H1 (cell line): ENCODE measurements at regions not wholly inside any gene's neighbourhood (a gene's known extent, or its start where the extent isn't known, plus 50 kb on each side); places are given as distances from the start of the nearest gene placed in this dataset.
"Not testable (repeated sequence)": the region's sequence is repeated elsewhere in the genome, so short reads cannot be mapped to it uniquely, and the experiment has no call there.

ENCODE experiments used
- CTCF ChIA-PET: fragments of 300-600 bp; sonication (Branson Sonifier 250); formaldehyde crosslinking; loops from one replicate; lab custom pipeline; 2021; ENCODE audit not compliant: partially characterized antibody; lab: Charles Lee
- POLR2A ChIA-PET: fragments of 300-600 bp; sonication (Branson Sonifier 250); formaldehyde crosslinking; loops from one replicate; lab custom pipeline; 2021; ENCODE audit warnings: inconsistent platforms; ENCODE audit not compliant: partially characterized antibody; lab: Charles Lee
- DNase-seq, 2 experiments: peaks; one replicate each; pipeline versions ENCODE4 v3.0.0 to v3.0.0-alpha.2; 2010 to 2022; ENCODE audit warnings: low spot score in 2 of 2, low read depth in 1 of 2, mixed read lengths in 1 of 2
- FAIRE-seq: peaks from 2 replicates; lab custom pipeline; 2011; peaks lifted over from hg19 to GRCh38; lab: Jason Lieb, UNC
- H2AFZ ChIP-seq: 2 replicates; pipeline ENCODE4 v1.8.1; 2012; ENCODE audit warnings: low read length, inconsistent platforms
- H2AK5ac ChIP-seq: 2 replicates; pipeline ENCODE4 v1.6.1; 2013; ENCODE audit warnings: low read depth, low read length
- H2BK120ac ChIP-seq: replicated peaks from 2 replicates; pipeline ENCODE3; 2013; ENCODE audit warnings: low read depth, low read length, inconsistent platforms
- H2BK12ac ChIP-seq: 2 replicates; pipeline ENCODE4 v1.6.1; 2013; ENCODE audit warnings: low read depth, low read length
- H2BK15ac ChIP-seq: 2 replicates; pipeline ENCODE4 v1.6.1; 2013; ENCODE audit warnings: low read length
- H2BK20ac ChIP-seq: 2 replicates; pipeline ENCODE4 v1.6.1; 2013; ENCODE audit warnings: low read length
- H2BK5ac ChIP-seq: 2 replicates; pipeline ENCODE4 v1.6.1; 2013; ENCODE audit warnings: low read depth, low read length
- H3K14ac ChIP-seq: 2 replicates; pipeline ENCODE4 v1.6.1; 2013; ENCODE audit warnings: inconsistent platforms; ENCODE audit not compliant: insufficient read length
- H3K18ac ChIP-seq: 2 replicates; pipeline ENCODE4 v1.6.1; 2013; ENCODE audit warnings: low read length; ENCODE audit errors: extremely low read depth
- H3K23ac ChIP-seq: 2 replicates; pipeline ENCODE4 v1.6.1; 2013; ENCODE audit warnings: inconsistent platforms; ENCODE audit not compliant: insufficient read length
- H3K23me2 ChIP-seq: 2 replicates; pipeline ENCODE4 v1.6.1; 2013; ENCODE audit warnings: low read depth, low read length
- H3K27ac ChIP-seq: 2 replicates; pipeline ENCODE4 v1.6.1; 2011; ENCODE audit warnings: low read depth, low read length, inconsistent platforms
- H3K27me3 ChIP-seq, 4 experiments: replicated peaks in 1 of 4; 1 replicate in 1 of 4; 2 replicates in 3 of 4; pipeline versions ENCODE4 v1.6.1 to v1.8.1; 2011 to 2013; ENCODE audit warnings: low read length in 3 of 4, mild to moderate bottlenecking in 3 of 4, inconsistent platforms in 2 of 4, mixed read lengths in 2 of 4, moderate library complexity in 1 of 4; ENCODE audit not compliant: control insufficient read depth in 3 of 4, insufficient read depth in 3 of 4; ENCODE audit errors: extremely low read depth in 1 of 4
- H3K36me3 ChIP-seq, 4 experiments: 2 replicates each; pipeline versions ENCODE4 v1.6.1 to v1.8.1; 2011 to 2013; ENCODE audit warnings: mild to moderate bottlenecking in 4 of 4, low read length in 3 of 4, moderate library complexity in 2 of 4, control low read depth in 1 of 4, inconsistent platforms in 1 of 4; ENCODE audit not compliant: insufficient read depth in 4 of 4, control insufficient read depth in 2 of 4
- H3K4ac ChIP-seq: replicated peaks from 2 replicates; pipeline ENCODE3; 2013; ENCODE audit warnings: low read length, low read depth, mixed read lengths, inconsistent platforms; ENCODE audit not compliant: insufficient read length
- H3K4me1 ChIP-seq, 4 experiments: replicated peaks in 1 of 4; 1 replicate in 1 of 4; 2 replicates in 3 of 4; pipeline versions ENCODE4 v1.6.1 to v1.8.1; 2011 to 2013; ENCODE audit warnings: low read length in 3 of 4, inconsistent platforms in 2 of 4, mixed read lengths in 1 of 4; ENCODE audit not compliant: insufficient read depth in 4 of 4, control insufficient read depth in 3 of 4
- H3K4me2 ChIP-seq, 2 experiments: 2 replicates each; pipeline versions ENCODE4 v1.6.1 to v1.8.1; 2011 to 2013; ENCODE audit warnings: low read depth in 2 of 2, low read length in 2 of 2, control low read depth in 1 of 2, inconsistent platforms in 1 of 2, mild to moderate bottlenecking in 1 of 2; ENCODE audit not compliant: insufficient read depth in 1 of 2
- H3K4me3 ChIP-seq, 4 experiments: fragments of 200-600, 300-600 bp in 1 of 4; sonication (generic), shearing (Covaris generic), sonication (Bioruptor Twin) in 1 of 4; 2 replicates each; pipeline versions ENCODE4 v1.5.1 to v1.8.1; 2011 to 2016; ENCODE audit warnings: low read length in 4 of 4, low read depth in 3 of 4, control low read depth in 2 of 4, inconsistent platforms in 2 of 4, mild to moderate bottlenecking in 2 of 4, mixed read lengths in 1 of 4, moderate library complexity in 1 of 4; ENCODE audit not compliant: insufficient read depth in 2 of 4; ENCODE audit errors: extremely low read depth in 1 of 4
- H3K56ac ChIP-seq: replicated peaks from 2 replicates; pipeline ENCODE3; 2013; ENCODE audit warnings: low read depth, mild to moderate bottlenecking, mixed read lengths, low read length, inconsistent platforms; ENCODE audit not compliant: insufficient read length
- H3K79me1 ChIP-seq: 2 replicates; pipeline ENCODE4 v1.6.1; 2013; ENCODE audit warnings: low read depth, low read length, control low read depth
- H3K79me2 ChIP-seq, 2 experiments: 2 replicates each; pipeline versions ENCODE4 v1.6.1 to v1.8.1; 2012 to 2013; ENCODE audit warnings: low read length in 2 of 2, mild to moderate bottlenecking in 2 of 2, inconsistent platforms in 1 of 2; ENCODE audit not compliant: insufficient read depth in 2 of 2, control insufficient read depth in 1 of 2
- H3K9ac ChIP-seq, 4 experiments: replicated peaks in 1 of 4; 1 replicate in 1 of 4; 2 replicates in 3 of 4; pipeline versions ENCODE4 v1.6.1 to v1.8.1; 2011 to 2013; ENCODE audit warnings: low read depth in 3 of 4, low read length in 3 of 4, control low read depth in 2 of 4, mild to moderate bottlenecking in 2 of 4, moderate library complexity in 2 of 4, inconsistent platforms in 1 of 4; ENCODE audit errors: extremely low read depth in 1 of 4
- H3K9me3 ChIP-seq, 2 experiments: 2 replicates each; pipeline versions ENCODE4 v1.6.1 to v1.8.1; 2012 to 2013; ENCODE audit warnings: mild to moderate bottlenecking in 2 of 2, moderate library complexity in 2 of 2, control low read depth in 1 of 2, inconsistent platforms in 1 of 2, low read depth in 1 of 2, low read length in 1 of 2, mixed read lengths in 1 of 2; ENCODE audit not compliant: insufficient read depth in 2 of 2
- H4K20me1 ChIP-seq, 2 experiments: replicated peaks in 1 of 2; 2 replicates each; pipeline versions ENCODE3 to v1.8.1; 2011 to 2013; ENCODE audit warnings: inconsistent platforms in 2 of 2, low read length in 2 of 2, mild to moderate bottlenecking in 1 of 2; ENCODE audit not compliant: insufficient read depth in 2 of 2, control insufficient read depth in 1 of 2
- H4K5ac ChIP-seq: 2 replicates; pipeline ENCODE4 v1.6.1; 2013; ENCODE audit warnings: low read length, low read depth, mixed read lengths, inconsistent platforms; ENCODE audit not compliant: insufficient read length
- H4K8ac ChIP-seq: 2 replicates; pipeline ENCODE4 v1.8.0; 2013; ENCODE audit warnings: mild to moderate bottlenecking, moderate library complexity, low read length, inconsistent platforms; ENCODE audit not compliant: insufficient read depth; ENCODE audit errors: extremely low read depth
- H4K91ac ChIP-seq: replicated peaks from 2 replicates; pipeline ENCODE3; 2013; ENCODE audit warnings: low read length, mixed read lengths, inconsistent platforms; ENCODE audit not compliant: insufficient read length
- WGBS, 2 experiments: shearing (Covaris generic) in 1 of 2; methylation state at CpG; one replicate each; pipeline versions ENCODE4 v1.1.6 to v1.1.7; 2013 to 2015; ENCODE audit warnings: low lambda C conversion rate in 2 of 2, mixed read lengths in 2 of 2, inconsistent platforms in 1 of 2, low coverage in 1 of 2, missing lambda C conversion rate in 1 of 2; ENCODE audit not compliant: insufficient replicate concordance in 2 of 2, insufficient coverage in 1 of 2, insufficient read length in 1 of 2; ENCODE audit errors: extremely low coverage in 1 of 2, missing lambda C conversion rate in 1 of 2; 5-methylcytosine and 5-hydroxymethylcytosine counted together

DNA sequence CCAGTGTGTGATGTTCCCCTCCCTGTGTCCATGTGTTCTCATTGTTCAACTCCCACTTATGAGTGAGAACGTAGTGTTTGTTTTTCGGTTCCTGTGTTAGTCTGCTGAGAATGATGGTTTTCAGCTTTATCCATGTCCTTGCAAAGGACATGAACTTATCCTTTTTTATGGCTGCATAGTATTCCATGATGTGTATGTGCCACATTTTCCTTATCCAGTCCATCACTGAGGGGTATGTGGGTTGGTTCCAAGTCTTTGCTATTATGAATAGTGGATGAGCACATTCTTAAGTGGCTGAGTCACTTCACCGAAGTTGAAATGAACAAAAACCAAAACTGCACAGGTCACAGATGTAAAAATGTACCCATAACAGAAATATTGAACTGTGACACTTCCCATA lies 157.5 kb downstream of the LEPR start:
- H3K23me2 ChIP-seq, POLR2A ChIA-PET, H3K27me3 ChIP-seq, H2BK20ac ChIP-seq, H3K4me1 ChIP-seq, DNase-seq, H2BK5ac ChIP-seq, H4K91ac ChIP-seq, H2AFZ ChIP-seq, FAIRE-seq, H3K4me3 ChIP-seq, H2BK120ac ChIP-seq, H3K56ac ChIP-seq, CTCF ChIA-PET, H3K9ac ChIP-seq, H3K79me2 ChIP-seq, H4K20me1 ChIP-seq, H3K18ac ChIP-seq, H3K23ac ChIP-seq, H3K14ac ChIP-seq, H2BK15ac ChIP-seq, H3K27ac ChIP-seq, H3K4me2 ChIP-seq, H4K5ac ChIP-seq, H2AK5ac ChIP-seq, H3K79me1 ChIP-seq, H3K36me3 ChIP-seq, H4K8ac ChIP-seq, H2BK12ac ChIP-seq, H3K4ac ChIP-seq, H3K9me3 ChIP-seq: not testable (repeated sequence)
- WGBS, 2 experiments, result 83% methylated on average over 3 of the region's 3 CpGs; no CpG with 5 or more reads in 1 of the 2 experiments
